GM12892 (cell line): ENCODE measurements at regions not wholly inside any gene's neighbourhood (a gene's known extent, or its start where the extent isn't known, plus 50 kb on each side); places are given as distances from the start of the nearest gene placed in this dataset.

Source experiments
- POLR2A ChIP-seq: IDR thresholded peaks from 2 replicates; pipeline ENCODE4 v1.6.1; 2011; ENCODE audit warnings: low read depth, low read length, control low read depth
- POLR2AphosphoS5 ChIP-seq: IDR thresholded peaks from 2 replicates; pipeline ENCODE4 v1.6.1; 2011; ENCODE audit warnings: low read depth, low read length, control low read depth
- TAF1 ChIP-seq: IDR thresholded peaks from 2 replicates; pipeline ENCODE4 v1.6.1; 2011; ENCODE audit warnings: low read depth, mild to moderate bottlenecking, control low read depth, low read length, borderline replicate concordance

GRCh38 chr4:66899422-66900065 is 645.8 kb downstream of the CENPC start:
- TF ChIP-seq POLR2A, result no peak
- no peak for TF ChIP-seq POLR2AphosphoS5
- TF ChIP-seq TAF1, result no peak
